Kidney (tissue), 13 donors: ENCODE measurements at regions not wholly inside any gene's neighbourhood (a gene's known extent, or its start where the extent isn't known, plus 50 kb on each side); places are given as distances from the start of the nearest gene placed in this dataset.

Source experiments
- DNase-seq, 5 donors: peaks; one replicate each; pipeline ENCODE4 v3.0.0-alpha.2; 2013 to 2020
- FAIRE-seq: peaks from 2 replicates; lab custom pipeline; 2012; peaks lifted over from hg19 to GRCh38; lab: Jason Lieb, UNC
- H3K27ac ChIP-seq, 2 donors: one replicate each; pipeline ENCODE4 v1.7.0; 2013; ENCODE audit warnings: low read depth in 2 of 2, low read length in 2 of 2, inconsistent platforms in 1 of 2
- H3K27me3 ChIP-seq: one replicate; pipeline ENCODE4 v1.7.1; 2013; ENCODE audit warnings: low read length, inconsistent platforms; ENCODE audit not compliant: control insufficient read depth, insufficient read depth
- H3K36me3 ChIP-seq, 3 donors: one replicate each; pipeline versions ENCODE4 v1.7.0 to v1.7.1; 2013; ENCODE audit warnings: low read length in 3 of 3, control low read depth in 1 of 3, inconsistent platforms in 1 of 3; ENCODE audit not compliant: insufficient read depth in 3 of 3, control insufficient read depth in 2 of 3
- H3K4me1 ChIP-seq, 3 donors: one replicate each; pipeline versions ENCODE4 v1.7.0 to v1.7.1; 2013; ENCODE audit warnings: low read length in 3 of 3, inconsistent platforms in 1 of 3, low read depth in 1 of 3; ENCODE audit not compliant: control insufficient read depth in 2 of 3, insufficient read depth in 2 of 3
- H3K4me3 ChIP-seq, 3 donors: one replicate each; pipeline versions ENCODE4 v1.7.0 to v1.8.1; 2013; ENCODE audit warnings: low read length in 3 of 3, control low read depth in 1 of 3, inconsistent platforms in 1 of 3
- H3K9ac ChIP-seq, 3 donors: one replicate each; pipeline versions ENCODE4 v1.7.0 to v1.7.1; 2013; ENCODE audit warnings: low read length in 3 of 3, control low read depth in 1 of 3, inconsistent platforms in 1 of 3
- H3K9me3 ChIP-seq, 3 donors: one replicate each; pipeline versions ENCODE4 v1.7.0 to v1.7.1; 2013; ENCODE audit warnings: low read length in 3 of 3, control low read depth in 1 of 3, inconsistent platforms in 1 of 3; ENCODE audit not compliant: control insufficient read depth in 2 of 3, insufficient read depth in 1 of 3
- intact Hi-C: fragments of 100-400 bp; cut with DNase I; formaldehyde crosslinking; loops from one replicate; pipeline ENCODE4 v1.11.1; 2022
- TF ChIP-seq, protein P1 (sequence below): IDR thresholded peaks from 3 replicates; pipeline ENCODE4 v1.5.1; 2012; ENCODE audit warnings: mild to moderate bottlenecking, moderate library complexity, borderline replicate concordance; ENCODE audit not compliant: insufficient read depth; ENCODE audit errors: extremely low read depth
- donor health status: control.
- donor health status: control.
- donor health status: control.
- donor health status: control.
- donor health status: control.
- donor health status: DM: yes; HTN: yes; CAD: no.
- donor health status: Normal renal cell carcinoma (clear cell type).

DNA sequence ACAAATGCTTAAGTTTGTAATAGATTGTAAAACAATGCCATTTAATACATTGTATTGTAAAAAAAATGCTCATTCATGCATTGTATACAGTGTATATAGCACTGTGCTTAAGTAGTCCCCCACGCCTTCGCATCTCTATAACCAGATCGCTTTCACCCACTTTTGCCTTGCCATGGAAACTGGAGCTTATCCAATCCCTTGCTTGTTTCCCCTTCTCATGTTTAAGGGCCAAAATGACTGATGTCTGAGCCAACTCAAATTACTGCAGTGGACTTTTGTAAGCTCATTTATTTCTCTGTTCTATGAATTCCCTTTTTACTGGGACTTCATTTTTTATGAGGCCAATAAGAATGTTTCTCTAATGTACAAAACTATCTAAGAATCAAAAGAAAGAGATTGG is 730.9 kb upstream of the GJE1 start:
- intact Hi-C loops, result no loop called here
- H3K36me3 ChIP-seq, result no peaks in the 10 kb centered on the region
- no peak overlapping the region for H3K4me3 ChIP-seq
- TF ChIP-seq, protein P1, sequence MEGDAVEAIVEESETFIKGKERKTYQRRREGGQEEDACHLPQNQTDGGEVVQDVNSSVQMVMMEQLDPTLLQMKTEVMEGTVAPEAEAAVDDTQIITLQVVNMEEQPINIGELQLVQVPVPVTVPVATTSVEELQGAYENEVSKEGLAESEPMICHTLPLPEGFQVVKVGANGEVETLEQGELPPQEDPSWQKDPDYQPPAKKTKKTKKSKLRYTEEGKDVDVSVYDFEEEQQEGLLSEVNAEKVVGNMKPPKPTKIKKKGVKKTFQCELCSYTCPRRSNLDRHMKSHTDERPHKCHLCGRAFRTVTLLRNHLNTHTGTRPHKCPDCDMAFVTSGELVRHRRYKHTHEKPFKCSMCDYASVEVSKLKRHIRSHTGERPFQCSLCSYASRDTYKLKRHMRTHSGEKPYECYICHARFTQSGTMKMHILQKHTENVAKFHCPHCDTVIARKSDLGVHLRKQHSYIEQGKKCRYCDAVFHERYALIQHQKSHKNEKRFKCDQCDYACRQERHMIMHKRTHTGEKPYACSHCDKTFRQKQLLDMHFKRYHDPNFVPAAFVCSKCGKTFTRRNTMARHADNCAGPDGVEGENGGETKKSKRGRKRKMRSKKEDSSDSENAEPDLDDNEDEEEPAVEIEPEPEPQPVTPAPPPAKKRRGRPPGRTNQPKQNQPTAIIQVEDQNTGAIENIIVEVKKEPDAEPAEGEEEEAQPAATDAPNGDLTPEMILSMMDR, result no peak
- H3K27me3 ChIP-seq, result no peaks in the 10 kb centered on the region
- no peaks in the 10 kb centered on the region for H3K9me3 ChIP-seq
- peak in 2 of 5 donors; percentile 23 to 35 for DNase-seq
- FAIRE-seq, result no peak
- H3K27ac ChIP-seq, result no peak overlapping the region
- H3K9ac ChIP-seq, result no peak overlapping the region
- no peaks in the 10 kb centered on the region for H3K4me1 ChIP-seq

DNA sequence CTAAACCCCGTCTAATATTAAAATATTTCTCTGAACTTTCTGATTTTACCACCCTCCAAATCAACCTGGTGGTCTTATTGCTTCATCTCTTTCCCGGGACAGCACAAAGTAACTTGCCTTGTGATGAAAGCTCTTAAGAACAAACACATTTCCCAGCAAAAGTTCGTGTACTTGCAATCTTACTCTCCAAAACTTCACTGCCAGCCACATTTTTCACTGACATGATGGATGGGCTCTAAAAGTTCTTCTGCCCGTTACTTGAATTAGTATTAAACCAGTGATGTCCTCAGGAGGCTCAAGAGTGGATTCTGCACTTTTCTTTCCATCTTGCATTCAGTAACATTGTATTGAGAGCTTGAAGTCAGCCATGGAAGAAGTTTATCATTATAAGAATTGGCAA is 731.6 kb upstream of the GJE1 start:
- intact Hi-C loops, result no loop called here
- TF ChIP-seq, protein P1, result no peak

DNA sequence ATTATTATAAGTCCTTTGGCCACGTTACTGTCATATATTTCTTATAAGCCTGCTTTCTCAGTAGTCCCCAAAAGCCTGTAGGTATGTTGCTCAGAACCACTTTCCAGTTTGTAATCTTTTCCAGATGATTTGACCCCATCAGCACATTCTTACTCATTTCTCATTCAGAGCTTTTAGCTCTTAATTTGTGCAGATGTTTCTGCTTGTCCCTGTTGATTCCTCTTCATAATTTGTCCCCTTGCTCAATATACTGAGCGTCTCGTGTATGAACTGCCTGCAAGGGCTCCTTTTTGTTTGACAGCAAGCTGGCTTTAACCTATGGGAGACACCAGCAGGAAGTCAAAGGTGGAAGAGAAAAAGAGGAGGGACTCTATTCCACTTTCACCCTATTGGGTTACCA is 733.8 kb upstream of the GJE1 start:
- H3K4me1 ChIP-seq, result no peaks in the 10 kb centered on the region
- H3K9ac ChIP-seq, result no peak overlapping the region
- intact Hi-C loops, result no loop called here
- no peaks in the 10 kb centered on the region for H3K9me3 ChIP-seq
- no peak for FAIRE-seq
- H3K27ac ChIP-seq, result no peak overlapping the region
- no peak overlapping the region for H3K4me3 ChIP-seq
- H3K36me3 ChIP-seq, result no peaks in the 10 kb centered on the region
- TF ChIP-seq, protein P1, result no peak
- DNase-seq, result no peak
- no peaks in the 10 kb centered on the region for H3K27me3 ChIP-seq

More for the DNA sequence above, 731.6 kb upstream of the GJE1 start:
- H3K4me1 ChIP-seq, result no peaks in the 10 kb centered on the region
- no peak overlapping the region for H3K9ac ChIP-seq
- no peaks in the 10 kb centered on the region for H3K27me3 ChIP-seq
- FAIRE-seq, result no peak
- H3K36me3 ChIP-seq, result no peaks in the 10 kb centered on the region
- no peak overlapping the region for H3K4me3 ChIP-seq
- H3K27ac ChIP-seq, result no peak overlapping the region
- H3K9me3 ChIP-seq, result no peaks in the 10 kb centered on the region
- DNase-seq, result peak in 1 of 5 donors; percentile 2

DNA sequence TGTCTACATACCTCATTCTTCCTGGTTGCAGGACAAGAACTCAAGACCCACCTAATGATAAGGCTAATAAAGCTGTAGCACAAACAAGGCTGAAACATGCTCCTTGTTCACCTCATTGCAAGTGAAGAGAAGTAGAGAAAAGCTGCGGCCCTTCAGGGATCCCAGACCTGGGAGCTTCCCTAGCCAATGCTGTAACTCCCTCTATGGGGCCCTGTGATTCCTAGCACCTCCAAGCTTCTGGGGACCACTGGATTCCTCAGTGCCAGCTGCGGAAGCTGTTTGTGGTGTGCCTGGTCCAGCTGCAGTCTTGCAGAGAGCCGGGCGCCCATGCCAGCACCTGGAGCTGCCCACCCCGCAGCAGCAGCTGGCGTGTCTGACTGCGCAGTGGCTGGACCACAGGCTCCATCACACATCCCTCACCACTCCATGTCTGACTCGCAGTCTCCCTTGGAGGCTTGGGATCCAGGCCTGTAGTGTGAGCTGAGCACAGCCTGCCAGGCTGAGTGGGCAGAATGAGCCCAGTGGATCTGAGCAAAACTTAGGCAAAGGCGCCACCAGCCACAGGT is 737.2 kb upstream of the GJE1 start:
- Histone ChIP-seq H3K36me3 (no peaks in the 10 kb centered on the region), H3K4me1 (no peaks in the 10 kb centered on the region), H3K9ac (no peak overlapping the region), H3K4me3 (no peak overlapping the region), H3K9me3 (no peaks in the 10 kb centered on the region), H3K27ac (no peak overlapping the region), H3K27me3 (no peaks in the 10 kb centered on the region)
- DNase-seq, result no peak
- intact Hi-C loops, result no loop called here
- no peak for FAIRE-seq
- TF ChIP-seq, protein P1, result no peak
